K562 (cell line): ENCODE measurements at regions not wholly inside any gene's neighbourhood (a gene's known extent, or its start where the extent isn't known, plus 50 kb on each side); places are given as distances from the start of the nearest gene placed in this dataset.
A peak's percentile ranks its signal among the peaks of the same experiment; 100 is the strongest.

Experiments used
- ASH1L ChIP-seq: fragments of 450-650 bp; IDR thresholded peaks from 2 replicates; pipeline ENCODE4 v1.6.1; 2018; ENCODE audit warnings: borderline replicate concordance, mild to moderate bottlenecking, low read depth; ENCODE audit not compliant: partially characterized antibody
- BCL6 ChIP-seq: fragments of 250-450 bp; sonication (Bioruptor Pico); IDR thresholded peaks from 2 replicates; pipeline ENCODE4 v1.4.0; 2020
- BRF1 ChIP-seq: IDR thresholded peaks from 3 replicates; pipeline ENCODE4 v1.6.1; 2011; ENCODE audit warnings: borderline replicate concordance, mild to moderate bottlenecking; ENCODE audit not compliant: insufficient read length; ENCODE audit errors: extremely low read depth
- CCNT2 ChIP-seq: IDR thresholded peaks from 2 replicates; pipeline ENCODE4 v1.6.1; 2011; ENCODE audit warnings: borderline replicate concordance, low read depth, mild to moderate bottlenecking, moderate library complexity, mixed read lengths, low read length; ENCODE audit not compliant: insufficient read length; ENCODE audit errors: extremely low read depth
- ERF ChIP-seq: fragments of 450-650 bp; formaldehyde crosslinking; IDR thresholded peaks from 2 replicates; pipeline ENCODE4 v1.4.0; 2020; ENCODE audit warnings: mild to moderate bottlenecking, mixed read lengths
- FOSL1 ChIP-seq: fragments of 200-800 bp; sonication (Bioruptor generic); conservative IDR thresholded peaks from 2 replicates; pipeline ENCODE4 v1.6.1; 2016; ENCODE audit warnings: missing genetic modification characterization, missing compliant biosample characterization
- FOXO4 ChIP-seq: fragments of 450-650 bp; formaldehyde crosslinking; IDR thresholded peaks from 2 replicates; pipeline ENCODE4 v1.4.0; 2020; ENCODE audit warnings: mild to moderate bottlenecking, moderate library complexity
- ID3 ChIP-seq, 2 experiments: fragments of 250-450 bp in 1 of 2; fragments of 450-650 bp in 1 of 2; sonication (Bioruptor Pico) in 1 of 2; IDR thresholded peaks; 2 replicates each; pipeline versions ENCODE4 v1.6.1 to v1.8.0; 2016 to 2021; ENCODE audit warnings: mild to moderate bottlenecking in 2 of 2, moderate library complexity in 2 of 2, missing compliant biosample characterization in 1 of 2, missing genetic modification characterization in 1 of 2
- NR4A1 ChIP-seq, 2 experiments: fragments of 250-450 bp in 1 of 2; fragments of 450-650 bp in 1 of 2; sonication (Bioruptor Pico) in 1 of 2; IDR thresholded peaks; 2 replicates each; pipeline versions ENCODE4 v1.4.0 to v1.6.1; 2016 to 2020; ENCODE audit warnings: mild to moderate bottlenecking in 2 of 2, missing compliant biosample characterization in 1 of 2, missing genetic modification characterization in 1 of 2, moderate library complexity in 1 of 2
- PURB ChIP-seq: sonication (generic); formaldehyde crosslinking; IDR thresholded peaks from 2 replicates; pipeline ENCODE4 v1.9.0; 2021; ENCODE audit warnings: low read depth, mild to moderate bottlenecking, missing genetic modification reagents
- SIN3B ChIP-seq: fragments of 450-650 bp; IDR thresholded peaks from 2 replicates; pipeline ENCODE4 v1.6.1; 2017; ENCODE audit warnings: low read depth, mild to moderate bottlenecking, moderate library complexity
- SP2 ChIP-seq: IDR thresholded peaks from 2 replicates; pipeline ENCODE4 v1.6.1; 2011; ENCODE audit warnings: mild to moderate bottlenecking, low read depth, low read length, moderate library complexity; ENCODE audit not compliant: poor library complexity, severe bottlenecking; ENCODE audit errors: extremely low read depth
- YY1 ChIP-seq, 3 experiments: IDR thresholded peaks; 2 replicates each; pipeline ENCODE4 v1.6.1; 2011; ENCODE audit warnings: low read length in 2 of 3, mild to moderate bottlenecking in 2 of 3, moderate library complexity in 2 of 3, borderline replicate concordance in 1 of 3, control low read depth in 1 of 3, low read depth in 1 of 3; ENCODE audit not compliant: insufficient read depth in 3 of 3, insufficient replicate concordance in 2 of 3, control insufficient read depth in 1 of 3, insufficient read length in 1 of 3; ENCODE audit errors: extremely low read depth in 1 of 3
- ZBTB12 ChIP-seq: fragments of 250-450 bp; sonication (Bioruptor Pico); IDR thresholded peaks from 2 replicates; pipeline ENCODE4 v1.4.0; 2020
- ZBTB17 ChIP-seq: fragments of 450-650 bp; formaldehyde crosslinking; IDR thresholded peaks from 2 replicates; pipeline ENCODE4 v1.4.0; 2020; ENCODE audit warnings: mild to moderate bottlenecking
- ZBTB8A ChIP-seq: fragments of 450-650 bp; IDR thresholded peaks from 2 replicates; pipeline ENCODE4 v1.6.1; 2018; ENCODE audit warnings: mild to moderate bottlenecking, moderate library complexity; ENCODE audit not compliant: partially characterized antibody
- ZNF436 ChIP-seq: fragments of 250-450, 450-650 bp; sonication (Bioruptor Pico); formaldehyde crosslinking; IDR thresholded peaks from 2 replicates; pipeline ENCODE4 v1.7.0; 2020; ENCODE audit warnings: mild to moderate bottlenecking
- ZNF444 ChIP-seq: fragments of 250-450 bp; sonication (Bioruptor Pico); IDR thresholded peaks from 2 replicates; pipeline ENCODE4 v1.4.0; 2020; ENCODE audit warnings: mild to moderate bottlenecking, moderate library complexity
- ZNF644 ChIP-seq: fragments of 200-800 bp; sonication (Bioruptor generic); IDR thresholded peaks from 2 replicates; pipeline ENCODE4 v1.6.1; 2016; ENCODE audit warnings: low read depth, missing genetic modification characterization, missing compliant biosample characterization
- ZNF699 ChIP-seq: fragments of 250-450 bp; sonication (Bioruptor Pico); IDR thresholded peaks from 2 replicates; pipeline ENCODE4 v1.8.0; 2021; ENCODE audit warnings: mild to moderate bottlenecking, moderate library complexity; ENCODE audit not compliant: insufficient replicate concordance
- ZNF75A ChIP-seq: fragments of 450-650 bp; formaldehyde crosslinking; IDR thresholded peaks from 2 replicates; pipeline ENCODE4 v1.4.0; 2020; ENCODE audit warnings: mild to moderate bottlenecking

GRCh38 chr6:27019651-27020552 is 227.6 kb upstream of the PRSS16 start (continued):
- no peak for TF ChIP-seq SP2
- no peak for TF ChIP-seq ZNF444 (CRISPR knock-in tag)
- peak; percentile 95 for TF ChIP-seq ERF (CRISPR knock-in tag)
- no peak for TF ChIP-seq NR4A1 (CRISPR knock-in tag; IDR thresholded peaks at IDR 0.05)
- TF ChIP-seq NR4A1 (tag; IDR thresholded peaks at IDR 0.05) = peak; percentile 56; the same call in 1 of the 2 replicates
- TF ChIP-seq CCNT2 = peak; percentile 64
- no peak for TF ChIP-seq PURB (CRISPR knock-in tag)
- TF ChIP-seq BCL6 (CRISPR knock-in tag) = no peak
- no peak for TF ChIP-seq ID3 (CRISPR knock-in tag; IDR thresholded peaks at IDR 0.05)
- TF ChIP-seq ID3 (tag; IDR thresholded peaks at IDR 0.05) = peak; percentile 70
- no peak for TF ChIP-seq ZNF699
- peak; percentile 84; the same call in 1 of the 2 replicates for TF ChIP-seq ZNF644 (tag)
- no peak; the same call in none of the 2 replicates for TF ChIP-seq ZBTB12 (CRISPR knock-in tag)
- TF ChIP-seq ZNF436 (CRISPR knock-in tag) = peak; percentile 54; the same call in 1 of the 2 replicates
- peak; percentile 83; the same call in 1 of the 2 replicates for TF ChIP-seq ZBTB17
- TF ChIP-seq SIN3B = no peak; the same call in 1 of the 2 replicates
- TF ChIP-seq ZBTB8A = no peak
- TF ChIP-seq ASH1L = no peak
- TF ChIP-seq BRF1 = peak; percentile 34
- 0 out of 2 replicates have a peak, but pooled peaks have one; percentile 45 for TF ChIP-seq FOXO4 (CRISPR knock-in tag)
- TF ChIP-seq YY1 (IDR thresholded peaks at IDR 0.05; ENCODE audit: borderline replicate concordance in 1 of 3, control insufficient read depth in 1 of 3, extremely low read depth in 1 of 3, insufficient read depth in 3 of 3, insufficient read length in 1 of 3, insufficient replicate concordance in 2 of 3, low read depth in 1 of 3, low read length in 2 of 3) = peak in 1 of 3 experiments; percentile 82
- peak; percentile 30; the same call in 1 of the 2 replicates for TF ChIP-seq FOSL1 (tag)
- TF ChIP-seq ZNF75A (CRISPR knock-in tag) = peak; percentile 30; the same call in 1 of the 2 replicates
